Erythroblast (primary cell): ENCODE measurements at regions not wholly inside any gene's neighbourhood (a gene's known extent, or its start where the extent isn't known, plus 50 kb on each side); places are given as distances from the start of the nearest gene placed in this dataset.

Experiments
- GATA1 ChIP-seq: IDR thresholded peaks from 2 replicates; pipeline ENCODE4 v1.6.1; 2011; ENCODE audit warnings: low read depth, mild to moderate bottlenecking, control low read depth, low read length, moderate library complexity
- POLR2A ChIP-seq: IDR thresholded peaks from 2 replicates; pipeline ENCODE4 v1.6.1; 2011; ENCODE audit warnings: mild to moderate bottlenecking, low read length

DNA sequence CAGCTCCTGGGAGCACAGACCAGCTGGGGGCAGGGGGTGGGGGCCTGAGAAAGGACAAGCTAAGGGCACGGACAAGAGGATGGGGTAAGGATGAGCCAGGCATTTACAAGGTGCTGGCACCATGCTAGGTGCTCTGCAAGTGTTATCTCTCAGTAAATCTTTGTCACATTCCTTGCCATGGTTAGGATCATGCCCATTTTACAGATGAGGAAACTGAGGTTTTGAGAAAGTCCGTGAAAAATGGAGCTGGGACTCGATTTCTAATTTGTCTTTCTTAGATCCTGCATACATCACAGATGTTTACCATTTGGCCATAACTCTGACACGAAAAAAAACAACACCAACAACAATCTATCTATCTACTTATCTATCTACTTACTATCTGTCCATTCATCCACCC is 429.7 kb downstream of the MIAT start:
- TF ChIP-seq POLR2A: no peak
- TF ChIP-seq GATA1: no peak
